B cell (primary cell): ENCODE measurements at regions not wholly inside any gene's neighbourhood (a gene's known extent, or its start where the extent isn't known, plus 50 kb on each side); places are given as distances from the start of the nearest gene placed in this dataset.

ENCODE experiments used
- ATAC-seq: fragments of 200-7000 bp; cut with Tn5 transposase; one replicate; pipeline ENCODE4 v1.10.0; 2021; ENCODE audit warnings: low read depth, mild to moderate bottlenecking, moderate number of reproducible peaks, moderate library complexity
- CTCF ChIA-PET: fragments of 350-600 bp; sonication (Branson Sonifier 250); formaldehyde crosslinking; loops from one replicate; lab custom pipeline; 2021; ENCODE audit warnings: antibody characterized with exemption, inconsistent platforms; lab: Charles Lee
- POLR2A ChIA-PET: fragments of 350-600 bp; sonication (Branson Sonifier 250); formaldehyde crosslinking; loops from one replicate; lab custom pipeline; 2021; ENCODE audit warnings: antibody characterized with exemption; lab: Charles Lee
- DNase-seq: peaks from one replicate; pipeline ENCODE4 v3.0.0; 2013
- H2AFZ ChIP-seq: 2 replicates; pipeline ENCODE4 v1.6.1; 2012; ENCODE audit warnings: mild to moderate bottlenecking, low read depth, low read length; ENCODE audit not compliant: insufficient read depth, poor library complexity, severe bottlenecking
- H3K27ac ChIP-seq, 2 donors: 1 replicate in 1 of 2; 2 replicates in 1 of 2; pipeline ENCODE4 v1.5.1; 2012 to 2013; ENCODE audit warnings: low read length in 2 of 2, mild to moderate bottlenecking in 2 of 2, moderate library complexity in 1 of 2
- H3K27me3 ChIP-seq, 4 experiments: fragments of 200-600 bp in 1 of 4; sonication (generic) in 1 of 4; replicated peaks in 1 of 4; 1 replicate in 2 of 4; 2 replicates in 2 of 4; pipeline versions ENCODE4 v1.6.1 to v1.7.0; 2013 to 2016; ENCODE audit warnings: low read length in 3 of 4, mild to moderate bottlenecking in 2 of 4, mixed read lengths in 1 of 4, moderate library complexity in 1 of 4; ENCODE audit not compliant: insufficient read depth in 4 of 4, control insufficient read depth in 3 of 4; ENCODE audit errors: control extremely low read depth in 1 of 4
- H3K36me3 ChIP-seq, 2 experiments: replicated peaks in 1 of 2; 1 replicate in 1 of 2; 2 replicates in 1 of 2; pipeline versions ENCODE4 v1.6.1 to v1.7.1; 2013; ENCODE audit warnings: low read length in 1 of 2; ENCODE audit not compliant: insufficient read depth in 2 of 2, control insufficient read depth in 1 of 2; ENCODE audit errors: control extremely low read depth in 1 of 2, extremely low read depth in 1 of 2
- H3K4me1 ChIP-seq, 2 donors: fragments of 200-600 bp in 1 of 2; sonication (generic) in 1 of 2; 1 replicate in 1 of 2; 2 replicates in 1 of 2; pipeline versions ENCODE4 v1.5.1 to v1.6.1; 2013 to 2017; ENCODE audit warnings: low read length in 2 of 2; ENCODE audit not compliant: control insufficient read depth in 2 of 2, insufficient read depth in 2 of 2
- H3K4me2 ChIP-seq: replicated peaks from 2 replicates; pipeline ENCODE3; 2012; ENCODE audit warnings: mild to moderate bottlenecking, low read depth, low read length; ENCODE audit not compliant: poor library complexity, severe bottlenecking
- H3K4me3 ChIP-seq, 5 experiments: fragments of 200-600 bp in 1 of 5; sonication (generic) in 1 of 5; 1 replicate in 3 of 5; 2 replicates in 2 of 5; pipeline versions ENCODE4 v1.5.1 to v1.7.0; 2011 to 2016; ENCODE audit warnings: low read length in 4 of 5, mild to moderate bottlenecking in 4 of 5, low read depth in 2 of 5, control low read depth in 1 of 5, moderate library complexity in 1 of 5; ENCODE audit not compliant: insufficient read depth in 1 of 5; ENCODE audit errors: control extremely low read depth in 1 of 5, extremely low read depth in 1 of 5
- H3K79me2 ChIP-seq: fragments of 200-600 bp; sonication (generic); one replicate; pipeline ENCODE4 v1.6.0; 2016; ENCODE audit warnings: low read length; ENCODE audit not compliant: control insufficient read depth, insufficient read depth
- H3K9ac ChIP-seq: fragments of 200-600 bp; sonication (generic); 2 replicates; pipeline ENCODE4 v1.6.1; 2017; ENCODE audit warnings: mild to moderate bottlenecking, low read length, moderate library complexity
- H3K9me3 ChIP-seq, 3 donors: one replicate each; pipeline versions ENCODE4 v1.6.1 to v1.7.1; 2013; ENCODE audit warnings: low read length in 2 of 3; ENCODE audit not compliant: control insufficient read depth in 2 of 3, insufficient read depth in 1 of 3; ENCODE audit errors: control extremely low read depth in 1 of 3
- H4K20me1 ChIP-seq: 2 replicates; pipeline ENCODE4 v1.6.0; 2012; ENCODE audit warnings: mild to moderate bottlenecking, low read length; ENCODE audit not compliant: insufficient read depth, control insufficient read depth, poor library complexity, severe bottlenecking
- H3K27ac Mint-ChIP-seq: one replicate; pipeline ENCODE4 v1.8.0; 2021; ENCODE audit warnings: mixed read lengths
- H3K27me3 Mint-ChIP-seq: one replicate; pipeline ENCODE4 v1.8.0; 2021; ENCODE audit warnings: mixed read lengths
- H3K4me1 Mint-ChIP-seq: one replicate; pipeline ENCODE4 v1.8.0; 2021; ENCODE audit warnings: mixed read lengths
- H3K4me3 Mint-ChIP-seq: one replicate; pipeline ENCODE4 v1.8.0; 2021; ENCODE audit warnings: mixed read lengths
- H3K9me3 Mint-ChIP-seq: one replicate; pipeline ENCODE4 v1.8.0; 2022; ENCODE audit warnings: mixed read lengths; ENCODE audit not compliant: insufficient read depth
- EZH2 ChIP-seq: IDR thresholded peaks from 2 replicates; pipeline ENCODE4 v1.6.1; 2012; ENCODE audit warnings: borderline replicate concordance, low read depth, mild to moderate bottlenecking, moderate library complexity, low read length; ENCODE audit not compliant: insufficient read depth, poor library complexity, severe bottlenecking
- WGBS: methylation state at CpG from one replicate; pipeline ENCODE4 v1.1.5; 2013; ENCODE audit warnings: missing lambda C conversion rate; ENCODE audit not compliant: insufficient coverage; 5-methylcytosine and 5-hydroxymethylcytosine counted together
- intact Hi-C: fragments of 100-400 bp; cut with micrococcal nuclease; formaldehyde crosslinking; loops from one replicate; pipeline ENCODE4 v1.10.0; 2022
- TF ChIP-seq, protein P1 (sequence below): fragments of 200-600 bp; IDR thresholded peaks from one replicate; pipeline ENCODE4 v1.8.0; 2022; ENCODE audit warnings: antibody characterized with exemption, mild to moderate bottlenecking

DNA sequence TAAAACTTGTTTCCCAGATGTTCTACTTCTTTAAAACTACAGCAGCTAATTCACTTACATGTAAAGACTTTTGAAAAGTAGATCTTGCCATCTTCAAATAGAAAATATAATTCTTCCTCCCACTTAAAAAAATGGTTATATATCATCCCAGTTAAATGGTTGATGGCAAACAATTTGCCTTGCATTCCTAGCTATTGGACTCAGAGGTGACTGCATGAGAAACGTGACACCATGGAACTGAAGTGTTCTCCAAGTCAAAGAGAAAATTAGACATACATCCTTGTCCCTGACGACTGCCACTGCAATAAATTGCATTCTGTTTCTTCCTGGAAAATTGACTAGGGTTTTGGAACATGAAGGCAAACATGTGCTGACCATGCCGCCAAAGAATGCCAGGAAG lies 95.0 kb upstream of the POM121L12 start:
- Mint-ChIP-seq H3K4me3 (no peak overlapping the region), H3K27ac (no peak overlapping the region), H3K4me1 (no peaks in the 10 kb centered on the region), H3K9me3 (peaks cover 8% of the 10 kb centered on the region), H3K27me3 (no peaks in the 10 kb centered on the region)
- POLR2A ChIA-PET = no interaction called here
- DNase-seq (no peak), ATAC-seq (no peak)
- no peak overlapping the region for H3K4me3 ChIP-seq
- no peak overlapping the region for H2AFZ ChIP-seq
- H3K27ac ChIP-seq = no peak overlapping the region
- WGBS = 71% methylated on average over 2 of the region's 3 CpGs
- intact Hi-C loops = no loop called here
- H4K20me1 ChIP-seq = no peaks in the 10 kb centered on the region
- TF ChIP-seq EZH2 = no peak
- TF ChIP-seq, protein P1, sequence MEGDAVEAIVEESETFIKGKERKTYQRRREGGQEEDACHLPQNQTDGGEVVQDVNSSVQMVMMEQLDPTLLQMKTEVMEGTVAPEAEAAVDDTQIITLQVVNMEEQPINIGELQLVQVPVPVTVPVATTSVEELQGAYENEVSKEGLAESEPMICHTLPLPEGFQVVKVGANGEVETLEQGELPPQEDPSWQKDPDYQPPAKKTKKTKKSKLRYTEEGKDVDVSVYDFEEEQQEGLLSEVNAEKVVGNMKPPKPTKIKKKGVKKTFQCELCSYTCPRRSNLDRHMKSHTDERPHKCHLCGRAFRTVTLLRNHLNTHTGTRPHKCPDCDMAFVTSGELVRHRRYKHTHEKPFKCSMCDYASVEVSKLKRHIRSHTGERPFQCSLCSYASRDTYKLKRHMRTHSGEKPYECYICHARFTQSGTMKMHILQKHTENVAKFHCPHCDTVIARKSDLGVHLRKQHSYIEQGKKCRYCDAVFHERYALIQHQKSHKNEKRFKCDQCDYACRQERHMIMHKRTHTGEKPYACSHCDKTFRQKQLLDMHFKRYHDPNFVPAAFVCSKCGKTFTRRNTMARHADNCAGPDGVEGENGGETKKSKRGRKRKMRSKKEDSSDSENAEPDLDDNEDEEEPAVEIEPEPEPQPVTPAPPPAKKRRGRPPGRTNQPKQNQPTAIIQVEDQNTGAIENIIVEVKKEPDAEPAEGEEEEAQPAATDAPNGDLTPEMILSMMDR = no peak
- no peaks in the 10 kb centered on the region for H3K27me3 ChIP-seq
- no peaks in the 10 kb centered on the region for H3K4me1 ChIP-seq
- CTCF ChIA-PET = no interaction called here
- H3K79me2 ChIP-seq = no peaks in the 10 kb centered on the region
- H3K9me3 ChIP-seq = no peaks in the 10 kb centered on the region
- H3K9ac ChIP-seq = no peak overlapping the region
- no peaks in the 10 kb centered on the region for H3K36me3 ChIP-seq
- H3K4me2 ChIP-seq = no peak overlapping the region

DNA sequence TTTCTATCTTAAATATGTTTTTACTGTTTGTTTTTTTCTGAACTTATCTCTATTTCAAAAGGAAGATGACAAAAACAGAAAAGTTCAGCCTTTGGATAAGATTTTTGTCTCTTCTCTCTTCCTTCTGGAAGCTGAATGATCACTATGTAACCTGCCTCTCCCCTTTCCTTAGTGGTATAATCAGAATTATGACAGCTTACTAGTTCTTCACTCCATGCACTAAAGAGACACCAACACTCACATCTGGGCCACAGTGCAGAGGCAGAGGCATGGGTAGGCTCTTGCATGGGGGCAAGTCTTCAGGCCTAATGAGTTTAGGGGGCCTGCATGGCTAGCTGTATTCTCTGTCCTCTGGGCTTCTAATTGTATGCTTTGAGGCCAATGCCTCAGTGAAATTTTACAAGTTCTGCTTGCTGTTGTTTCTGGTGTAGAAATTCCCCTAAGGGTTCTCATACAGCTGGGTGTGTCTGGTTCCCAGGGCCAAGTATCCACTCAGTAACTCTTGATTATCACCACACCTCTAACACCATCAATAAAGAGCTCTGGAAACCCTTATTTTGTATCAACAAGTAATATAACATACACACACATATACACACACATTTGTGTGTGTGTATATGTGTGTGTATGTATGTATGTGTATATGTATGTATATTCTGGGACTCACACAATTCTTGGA lies 96.8 kb upstream of the POM121L12 start:
- TF ChIP-seq EZH2 = no peak
- TF ChIP-seq, protein P1 = no peak
- Mint-ChIP-seq H3K4me1 (no peaks in the 10 kb centered on the region), H3K27me3 (no peaks in the 10 kb centered on the region), H3K27ac (no peak overlapping the region), H3K4me3 (no peak overlapping the region), H3K9me3 (peaks cover 11% of the 10 kb centered on the region)
- CTCF ChIA-PET = no interaction called here
- ATAC-seq = no peak
- H3K79me2 ChIP-seq = no peaks in the 10 kb centered on the region
- intact Hi-C loops = no loop called here
- no peak overlapping the region for H3K4me3 ChIP-seq
- H3K36me3 ChIP-seq = no peaks in the 10 kb centered on the region
- H3K27ac ChIP-seq = no peak overlapping the region
- POLR2A ChIA-PET = no interaction called here
- no peak overlapping the region for H3K9ac ChIP-seq
- no peak overlapping the region for H2AFZ ChIP-seq
- H3K4me1 ChIP-seq = no peaks in the 10 kb centered on the region
- H3K9me3 ChIP-seq = peaks cover 0 to 4% (median 0%) of the 10 kb centered on the region in 3 donors
- H3K27me3 ChIP-seq = no peaks in the 10 kb centered on the region
- no peaks in the 10 kb centered on the region for H4K20me1 ChIP-seq
- DNase-seq = no peak
- H3K4me2 ChIP-seq = no peak overlapping the region
